ENCODE measurements at regions not wholly inside any gene's neighbourhood (a gene's known extent, or its start where the extent isn't known, plus 50 kb on each side); places are given as distances from the start of the nearest gene placed in this dataset.
"Not testable (repeated sequence)": the region's sequence is repeated elsewhere in the genome, so short reads cannot be mapped to it uniquely, and the experiment has no call there.

DNA sequence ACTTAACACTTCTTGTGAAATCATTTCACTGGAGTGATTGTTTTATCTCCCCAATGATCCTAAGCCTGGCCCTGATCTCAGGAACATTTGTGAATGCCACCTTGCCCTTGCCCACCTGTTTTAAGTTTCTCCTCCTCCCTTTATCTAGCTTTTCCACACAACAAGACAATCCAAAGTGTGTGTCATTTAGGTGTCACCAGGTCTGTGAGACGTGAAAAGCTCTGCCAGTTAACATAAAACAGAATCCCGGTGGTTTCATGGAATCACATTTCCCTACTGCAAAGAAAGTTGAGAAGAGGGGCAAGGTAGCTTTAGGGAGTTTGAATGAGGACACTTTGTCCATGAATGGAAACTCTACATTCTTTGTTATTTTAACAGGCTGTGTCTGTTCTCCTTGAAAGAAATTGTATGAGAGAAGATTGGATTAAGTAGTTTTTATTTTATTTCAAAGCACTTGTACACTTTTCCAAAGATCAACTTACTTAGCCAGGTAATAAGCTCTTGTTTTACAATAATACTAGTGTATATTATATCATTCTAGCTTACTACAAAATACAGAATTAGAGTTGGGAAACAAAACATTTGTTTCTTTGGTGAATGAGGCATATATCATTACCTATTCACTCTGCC is 239.0 kb downstream of the ISL1 start:
- WGBS, 2 donors = 27 to 31% methylated on average over 2 of the region's 2 CpGs
- no peak for ATAC-seq (ENCODE audit: low FRiP score in 2 of 2)
- Histone ChIP-seq H3K9me3 (no peaks in the 10 kb centered on the region), H3K4me1 (no peaks in the 10 kb centered on the region), H3K27me3 (no peaks in the 10 kb centered on the region), H3K4me3 (no peak overlapping the region), H3K27ac (no peak overlapping the region), H3K36me3 (no peaks in the 10 kb centered on the region)
- DNase-seq = no peak
- TF ChIP-seq POLR2A (IDR thresholded peaks at IDR 0.05) = no peak
- TF ChIP-seq EP300 (IDR thresholded peaks at IDR 0.05) = no peak
- no peak for TF ChIP-seq POLR2AphosphoS5 (IDR thresholded peaks at IDR 0.05)

DNA sequence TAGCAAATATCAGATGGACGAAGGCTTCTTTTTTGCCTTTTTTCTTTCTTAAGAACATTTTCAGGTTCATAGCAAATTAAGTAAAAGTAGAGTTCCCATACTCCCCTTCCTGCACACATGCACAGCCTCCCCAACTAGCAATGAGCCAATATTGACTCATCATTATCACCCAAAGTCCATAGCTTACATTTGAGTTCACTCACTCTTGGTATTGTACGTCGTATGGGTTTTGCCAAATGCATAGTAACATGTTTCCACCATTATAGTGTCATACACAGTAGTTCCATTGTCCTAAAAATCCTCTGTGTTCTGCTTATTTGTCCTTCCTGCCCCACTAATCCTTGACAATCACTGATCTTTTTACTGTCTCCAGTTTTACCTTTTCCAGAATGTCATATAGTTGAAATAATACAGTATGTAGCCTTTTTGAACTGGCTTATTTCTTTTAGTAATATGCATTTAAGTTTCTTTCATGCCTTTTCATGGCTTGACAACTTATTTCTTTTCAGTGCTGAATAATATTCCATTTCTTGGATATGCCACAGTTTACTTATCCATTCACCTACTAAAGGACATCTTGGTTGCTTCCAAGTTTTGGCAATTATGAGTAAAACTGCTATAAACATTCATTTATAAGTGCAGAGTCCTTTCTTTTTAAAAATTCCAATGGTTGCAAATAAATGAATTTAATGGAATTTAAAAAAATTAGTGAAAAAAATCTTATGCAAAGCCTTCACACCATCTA is 242.1 kb downstream of the ISL1 start:
- H3K27me3 ChIP-seq = no peaks in the 10 kb centered on the region

DNA sequence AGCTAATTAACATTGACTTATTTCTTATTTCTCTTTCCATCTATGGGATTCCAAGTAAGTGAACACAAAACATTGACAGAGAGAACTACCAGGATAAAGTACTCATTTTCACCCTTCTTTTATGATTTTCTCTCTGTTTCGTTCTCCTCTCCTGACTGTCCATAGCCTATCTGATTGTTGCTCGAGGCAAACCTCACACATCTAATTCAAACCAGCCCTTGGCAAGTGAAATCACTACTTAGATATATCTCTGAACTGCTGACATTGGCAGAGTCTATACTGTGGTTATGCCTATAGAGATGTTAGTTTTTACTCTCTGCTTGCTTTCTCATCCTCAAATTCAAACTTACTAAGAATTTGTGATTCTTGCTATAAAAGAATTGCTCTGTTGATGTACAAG is 248.8 kb downstream of the ISL1 start:
- H3K4me1 ChIP-seq = no peaks in the 10 kb centered on the region
- DNase-seq (no peak), ATAC-seq (ENCODE audit: low FRiP score in 2 of 2) (no peak)
- no peak overlapping the region for H3K27ac ChIP-seq
- no peaks in the 10 kb centered on the region for H3K9me3 ChIP-seq
- TF ChIP-seq POLR2A (IDR thresholded peaks at IDR 0.05) = no peak
- no peak for TF ChIP-seq POLR2AphosphoS5 (IDR thresholded peaks at IDR 0.05)
- TF ChIP-seq CTCF (IDR thresholded peaks at IDR 0.05) = no peak
- no peak for TF ChIP-seq EP300 (IDR thresholded peaks at IDR 0.05)
- H3K27me3 ChIP-seq = no peaks in the 10 kb centered on the region
- H3K4me3 ChIP-seq = no peak overlapping the region
- 64 to 67% methylated on average over 2 of the region's 2 CpGs for WGBS, 2 donors
- no peaks in the 10 kb centered on the region for H3K36me3 ChIP-seq

More for the DNA sequence above, 242.1 kb downstream of the ISL1 start:
- TF ChIP-seq EP300 (IDR thresholded peaks at IDR 0.05) = no peak
- no peak for TF ChIP-seq CTCF (IDR thresholded peaks at IDR 0.05)
- no peak for TF ChIP-seq POLR2A (IDR thresholded peaks at IDR 0.05)
- no peak for TF ChIP-seq POLR2AphosphoS5 (IDR thresholded peaks at IDR 0.05)
- DNase-seq (no peak), ATAC-seq (ENCODE audit: low FRiP score in 2 of 2) (no peak)
- H3K4me1 ChIP-seq = no peaks in the 10 kb centered on the region
- no peaks in the 10 kb centered on the region for H3K9me3 ChIP-seq
- 82 to 96% methylated on average over 3 of the region's 3 CpGs for WGBS, 2 donors
- no peaks in the 10 kb centered on the region for H3K36me3 ChIP-seq
- no peak overlapping the region for H3K4me3 ChIP-seq
- H3K27ac ChIP-seq = no peak overlapping the region

- TF ChIP-seq POLR2AphosphoS5 (IDR thresholded peaks at IDR 0.05) (no peak), EP300 (IDR thresholded peaks at IDR 0.05) (no peak), CTCF (IDR thresholded peaks at IDR 0.05) (no peak), POLR2A (IDR thresholded peaks at IDR 0.05) (no peak)
- ATAC-seq (ENCODE audit: low FRiP score in 2 of 2) (no peak), DNase-seq (no peak)
- Histone ChIP-seq H3K4me1 (no peaks in the 10 kb centered on the region), H3K27ac (no peak overlapping the region), H3K27me3 (no peaks in the 10 kb centered on the region), H3K36me3 (no peaks in the 10 kb centered on the region), H3K4me3 (no peak overlapping the region), H3K9me3 (no peaks in the 10 kb centered on the region)
- WGBS, 2 donors = 76 to 84% methylated on average over 2 of the region's 2 CpGs
These were observed 249.5 kb downstream of the ISL1 start for GRCh38 chr5:51632793-51633192.

DNA sequence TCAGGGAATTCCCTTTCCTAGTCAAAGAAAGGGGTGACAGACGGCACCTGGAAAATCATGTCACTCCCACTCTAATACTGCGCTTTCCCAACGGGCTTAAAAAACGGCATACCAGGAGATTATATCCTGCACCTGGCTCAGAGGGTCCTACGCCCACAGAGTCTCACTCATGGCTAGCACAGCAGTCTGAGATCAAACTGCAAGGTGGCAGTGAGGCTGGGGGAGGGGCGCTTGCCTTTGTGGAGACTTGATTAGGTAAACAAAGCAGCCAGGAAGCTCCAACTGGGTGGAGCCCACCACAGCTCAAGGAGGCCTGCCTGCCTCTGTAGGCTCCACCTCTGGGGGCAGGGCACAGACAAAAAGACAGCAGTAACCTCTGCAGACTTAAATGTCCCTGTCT is 253.7 kb downstream of the ISL1 start:
- 77 to 89% methylated on average over 6 of the region's 6 CpGs for WGBS, 2 donors
- DNase-seq; H3K36me3 ChIP-seq; H3K4me1 ChIP-seq; H3K27me3 ChIP-seq; ATAC-seq (ENCODE audit: low FRiP score in 2 of 2); H3K27ac ChIP-seq; H3K9me3 ChIP-seq; H3K4me3 ChIP-seq: not testable (repeated sequence)

DNA sequence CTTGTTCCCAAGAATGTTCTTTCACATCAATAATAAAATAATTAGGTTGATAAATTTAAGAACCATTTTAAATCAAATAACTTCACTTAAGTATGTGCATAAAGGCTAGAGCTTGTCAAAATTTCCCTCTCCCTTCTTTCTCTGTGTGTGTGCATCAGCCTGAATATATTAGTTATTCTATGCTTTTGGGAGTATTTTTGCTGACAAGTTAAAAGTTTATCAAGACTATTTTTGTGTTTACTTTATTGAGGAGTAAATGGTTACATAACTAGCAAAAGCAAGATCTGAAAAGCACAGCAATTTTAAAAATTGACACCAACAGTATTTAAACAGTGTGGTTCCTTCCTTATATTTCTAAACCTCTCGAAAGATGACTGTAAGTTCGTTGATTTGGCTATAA is 261.7 kb downstream of the ISL1 start:
- no peaks in the 10 kb centered on the region for H3K4me1 ChIP-seq
- no peak overlapping the region for H3K27ac ChIP-seq
- H3K27me3 ChIP-seq = no peaks in the 10 kb centered on the region
- ATAC-seq (ENCODE audit: low FRiP score in 2 of 2) (no peak), DNase-seq (no peak)
- H3K4me3 ChIP-seq = no peak overlapping the region
- TF ChIP-seq CTCF (IDR thresholded peaks at IDR 0.05) (no peak), EP300 (IDR thresholded peaks at IDR 0.05) (no peak), POLR2AphosphoS5 (IDR thresholded peaks at IDR 0.05) (no peak), POLR2A (IDR thresholded peaks at IDR 0.05) (no peak)
- no peaks in the 10 kb centered on the region for H3K36me3 ChIP-seq
- H3K9me3 ChIP-seq = peaks cover 0 to 4% (median 0%) of the 10 kb centered on the region in 4 donors
- WGBS, 2 donors = 69 to 70% methylated on average over 2 of the region's 2 CpGs

Data from upper lobe of left lung (tissue), 6 donors.